VCaP (cell line): ENCODE measurements at regions not wholly inside any gene's neighbourhood (a gene's known extent, or its start where the extent isn't known, plus 50 kb on each side); places are given as distances from the start of the nearest gene placed in this dataset.

Experiments
- H3K27ac ChIP-seq: fragments of 450-650 bp; 2 replicates; pipeline ENCODE4 v1.5.1; 2017
- CTCF ChIP-seq: fragments of 450-650 bp; conservative IDR thresholded peaks from 2 replicates; pipeline ENCODE4 v1.5.1; 2017; ENCODE audit warnings: mild to moderate bottlenecking, moderate library complexity

- TF ChIP-seq CTCF: no peak
Measured at GRCh38 chr6:68339488-68340131, 295.5 kb upstream of the ADGRB3 start.

GRCh38 chr6:68333442-68333841, 301.6 kb upstream of the ADGRB3 start:
- no peak for TF ChIP-seq CTCF
- H3K27ac ChIP-seq: no peak overlapping the region

More at GRCh38 chr6:68339488-68340131, 295.5 kb upstream of the ADGRB3 start:
- no peak overlapping the region for H3K27ac ChIP-seq

GRCh38 chr6:68328156-68328555, 306.9 kb upstream of the ADGRB3 start:
- no peak overlapping the region for H3K27ac ChIP-seq
- no peak for TF ChIP-seq CTCF

GRCh38 chr6:68326762-68327161, 308.3 kb upstream of the ADGRB3 start:
- no peak overlapping the region for H3K27ac ChIP-seq
- no peak for TF ChIP-seq CTCF

GRCh38 chr6:68317366-68317765, 317.7 kb upstream of the ADGRB3 start:
- no peak overlapping the region for H3K27ac ChIP-seq
- TF ChIP-seq CTCF: no peak

GRCh38 chr6:68313911-68314310, 321.2 kb upstream of the ADGRB3 start:
- peak; percentile 55 for TF ChIP-seq CTCF
- no peak overlapping the region for H3K27ac ChIP-seq

GRCh38 chr6:68307301-68307700, 327.8 kb upstream of the ADGRB3 start:
- no peak for TF ChIP-seq CTCF
- H3K27ac ChIP-seq: no peak overlapping the region
